HG03039 (cell line): ENCODE measurements at regions not wholly inside any gene's neighbourhood (a gene's known extent, or its start where the extent isn't known, plus 50 kb on each side); places are given as distances from the start of the nearest gene placed in this dataset.

Experiments used
- ATAC-seq: cut with Tn5 transposase; IDR thresholded peaks from one replicate; pipeline ENCODE4 v1.9.1; 2021; ENCODE audit warnings: mild to moderate bottlenecking, moderate library complexity; ENCODE audit not compliant: unreplicated experiment

DNA sequence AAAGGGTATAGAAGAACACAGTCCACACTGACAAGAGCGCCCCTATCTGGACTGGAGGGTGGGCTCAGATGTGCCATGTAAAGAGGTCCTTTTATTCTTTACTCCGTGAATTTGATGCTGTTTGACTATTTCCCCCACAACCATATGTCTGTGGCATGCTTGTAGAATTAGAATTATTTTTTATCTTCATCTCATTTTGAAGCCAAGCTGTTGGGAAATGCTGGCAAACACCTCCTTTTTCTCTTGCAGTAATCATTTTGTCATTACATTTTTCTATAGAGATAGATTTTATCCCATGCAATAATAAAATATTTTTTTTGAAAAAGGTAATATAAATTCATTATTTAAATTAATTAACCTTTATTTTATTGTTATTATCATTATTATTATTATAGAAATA is 926.6 kb upstream of the AUTS2 start:
- no peak for ATAC-seq

DNA sequence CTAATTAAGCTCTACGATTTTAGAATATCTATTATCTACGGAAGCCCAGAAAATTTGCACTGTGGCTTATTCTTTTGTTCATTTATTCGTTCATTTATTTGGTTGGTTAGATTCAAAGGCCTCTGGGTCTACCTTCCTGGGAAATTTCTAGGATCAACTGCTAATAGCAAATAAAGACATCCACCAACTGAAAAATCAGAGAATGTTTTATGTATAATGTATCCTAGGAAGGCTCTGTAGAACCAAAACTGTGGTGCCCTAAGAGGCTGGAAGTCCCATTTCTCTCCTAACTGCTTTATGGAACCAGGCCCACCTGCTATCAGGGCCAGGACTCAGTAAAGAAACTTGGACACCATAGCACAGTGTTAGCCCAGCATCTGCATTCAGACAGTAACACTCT is 923.4 kb upstream of the AUTS2 start:
- ATAC-seq, result no peak

DNA sequence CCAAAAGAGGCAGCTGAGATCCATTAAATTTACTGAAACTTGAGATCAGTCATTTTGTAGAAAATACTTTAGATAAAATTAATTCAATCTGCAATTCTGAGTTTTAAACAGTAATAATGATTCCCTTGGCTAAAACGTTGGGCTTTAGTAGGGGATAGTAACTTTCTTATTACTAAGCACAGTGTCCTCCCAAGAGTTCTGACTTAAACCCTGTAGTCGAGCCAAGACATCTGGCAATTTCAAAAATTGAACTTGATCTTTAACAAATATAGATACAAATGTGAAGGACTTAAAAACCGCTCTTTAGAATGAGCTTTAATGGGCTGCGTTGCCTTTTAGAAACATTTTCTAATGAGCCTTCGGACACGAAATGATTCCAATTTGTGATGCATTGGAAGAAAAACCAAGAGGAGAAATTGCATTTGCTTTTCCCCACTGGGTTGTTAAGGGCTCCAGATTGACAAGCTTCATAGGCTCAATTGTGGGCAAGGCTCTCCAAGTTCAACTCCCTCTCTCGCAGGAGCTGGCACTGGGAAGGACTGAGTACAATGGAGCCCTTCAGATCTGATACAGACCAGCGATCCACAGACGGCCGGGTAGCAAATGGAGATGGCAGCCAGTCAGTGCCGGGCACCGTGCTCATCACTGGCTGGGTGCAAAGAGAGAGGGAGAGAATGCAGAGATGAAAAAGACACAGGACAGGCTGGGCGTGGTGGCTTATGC is 921.3 kb upstream of the AUTS2 start:
- ATAC-seq, result no peak

DNA sequence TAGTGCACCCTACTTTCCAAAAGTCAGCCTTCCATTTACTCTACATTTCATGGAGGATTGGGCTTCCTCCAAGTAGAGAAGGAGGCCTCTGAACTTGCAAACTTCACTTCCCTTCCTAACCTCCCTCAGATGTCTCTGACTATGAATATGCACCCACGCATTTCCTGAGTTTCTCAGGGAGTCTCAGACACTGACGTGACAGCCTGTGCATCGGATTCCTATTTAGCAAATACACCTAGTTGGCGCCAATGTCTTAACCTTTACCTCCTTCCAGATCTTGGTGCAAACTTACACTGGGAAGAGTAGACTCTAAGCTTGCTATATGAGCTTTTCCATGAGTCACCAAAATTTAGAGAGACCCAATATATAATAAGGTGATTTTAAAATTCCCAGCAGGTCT is 920.1 kb upstream of the AUTS2 start:
- no peak for ATAC-seq

DNA sequence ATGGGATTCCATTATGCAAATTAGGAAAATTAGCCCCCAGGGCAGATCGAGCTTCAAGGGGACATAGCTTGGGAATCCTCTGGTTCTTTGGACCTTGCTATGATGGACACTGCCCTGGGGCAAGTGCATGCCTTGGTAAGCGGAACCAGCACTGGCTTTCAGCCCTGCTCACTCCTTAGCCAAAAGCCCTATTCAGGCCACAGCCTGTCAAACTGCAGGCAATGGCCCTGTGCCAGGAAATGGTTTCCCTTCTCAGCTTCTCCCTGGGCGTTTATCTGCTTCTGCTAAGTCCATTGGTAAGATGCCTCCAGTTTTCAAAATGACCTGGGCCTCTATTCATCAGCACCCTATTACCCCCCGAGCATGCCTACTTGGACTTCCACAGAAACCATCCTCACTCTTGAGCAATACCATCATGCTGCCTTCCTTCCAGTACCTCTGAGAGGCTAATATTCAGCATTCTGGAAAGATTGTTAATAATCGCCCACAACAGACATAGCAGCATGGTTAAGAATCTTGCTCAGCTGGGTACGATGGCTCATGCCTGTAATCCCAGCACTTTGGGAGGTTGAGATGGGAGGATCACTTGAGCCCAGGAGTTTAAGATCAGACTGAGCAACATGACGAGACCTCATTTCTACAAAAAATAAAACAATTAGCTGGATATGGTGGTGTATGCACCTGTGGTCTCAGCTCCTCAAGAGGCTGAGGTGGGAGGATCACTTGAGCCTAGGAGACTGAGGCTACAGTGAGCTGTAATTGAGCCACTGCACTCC is 918.6 kb upstream of the AUTS2 start:
- ATAC-seq, result no peak

DNA sequence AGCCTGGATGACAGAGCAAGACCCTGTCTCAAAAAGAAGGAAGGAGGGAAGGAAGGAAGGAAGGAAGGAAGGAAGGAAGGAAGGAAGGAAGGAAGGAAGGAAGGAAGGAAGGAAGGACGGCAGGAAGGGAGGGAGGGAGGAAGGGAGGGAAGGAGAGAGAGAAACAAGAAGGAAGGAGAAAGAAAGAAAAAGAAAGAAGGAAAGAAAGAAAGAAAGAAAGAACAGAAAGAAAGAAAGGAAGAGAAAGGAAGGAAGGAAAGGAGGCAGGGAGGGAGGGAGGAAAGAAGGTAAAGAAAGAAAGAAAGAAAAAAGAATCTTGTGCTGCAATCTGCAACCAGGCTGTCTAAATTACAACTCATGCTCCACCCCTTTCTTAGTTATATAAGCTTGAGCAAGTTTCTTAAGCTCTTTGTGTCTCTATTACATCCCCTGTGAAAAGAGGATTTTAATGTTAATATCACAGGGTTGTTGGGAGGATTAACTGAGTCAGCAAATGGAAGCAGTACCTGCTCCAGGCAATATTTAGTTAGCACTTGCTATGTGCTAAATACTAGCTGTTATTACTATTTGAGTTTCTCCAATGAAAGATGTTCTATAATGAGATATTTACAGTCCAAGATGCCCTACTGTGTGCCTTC is 917.9 kb upstream of the AUTS2 start:
- ATAC-seq, result no peak

DNA sequence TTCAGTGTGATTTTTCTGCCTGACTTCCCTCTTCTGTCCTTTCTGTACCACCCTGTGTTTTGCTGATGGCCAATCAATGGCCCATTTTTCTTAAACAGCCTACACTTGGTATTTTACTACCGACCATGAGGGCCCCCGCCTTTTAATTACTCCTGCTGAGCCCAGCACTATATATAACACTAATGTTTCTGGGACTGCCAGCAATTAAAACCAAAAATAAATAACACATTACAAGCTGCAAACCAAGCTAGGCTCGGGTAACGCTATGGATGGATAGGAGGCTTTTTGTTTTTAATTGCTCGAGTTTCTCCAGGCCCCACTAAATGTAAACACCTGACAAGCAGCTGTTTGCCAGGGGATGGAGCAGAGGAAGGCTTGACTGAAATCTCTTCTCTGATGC is 915.4 kb upstream of the AUTS2 start:
- ATAC-seq, result no peak

DNA sequence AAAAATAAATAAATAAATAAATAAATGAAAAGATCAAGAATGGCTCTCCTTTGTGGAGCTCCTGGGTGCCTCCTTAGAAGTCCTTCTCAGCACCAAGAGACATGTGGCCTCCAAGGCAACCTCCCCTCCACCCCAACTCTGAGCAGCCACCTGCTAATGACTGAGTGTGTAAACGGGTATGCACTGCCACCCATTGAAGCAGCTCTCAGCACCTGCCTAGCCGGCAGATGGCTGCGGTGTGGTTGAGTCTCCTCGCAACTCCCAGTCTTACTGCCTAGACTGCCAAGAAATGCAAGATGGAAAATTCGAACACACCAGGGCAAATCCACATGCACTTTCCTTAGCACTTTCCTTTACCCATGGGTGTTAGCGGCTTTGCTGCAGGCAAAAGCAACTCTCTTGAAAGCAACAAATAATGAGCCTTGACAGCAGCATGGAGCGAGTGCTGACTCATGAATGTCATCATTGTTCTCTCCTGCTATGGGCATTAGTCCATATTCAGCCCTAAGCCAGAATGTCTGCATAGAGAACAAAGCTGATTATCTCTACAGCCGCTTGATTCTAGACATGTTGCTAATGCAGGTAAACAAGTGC is 913.9 kb upstream of the AUTS2 start:
- ATAC-seq, result no peak

DNA sequence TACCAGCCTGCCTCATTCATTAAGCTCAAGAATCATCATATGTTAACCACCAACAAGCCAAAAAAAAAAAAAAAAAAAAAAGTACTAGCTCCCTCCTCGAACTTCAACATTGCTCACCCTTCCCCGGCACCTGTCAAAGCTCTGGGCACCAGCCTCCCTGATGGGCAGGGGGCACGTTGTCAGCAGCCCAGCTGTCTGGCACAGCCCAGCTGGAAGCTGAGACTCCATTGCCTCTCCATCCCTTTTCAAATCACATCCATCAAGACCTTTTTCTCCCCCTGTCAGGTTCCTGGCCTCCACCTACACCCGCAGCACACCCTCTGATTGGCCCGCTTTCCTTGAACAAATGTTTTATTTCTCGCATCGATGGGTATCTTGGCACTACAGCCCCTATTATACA is 913.3 kb upstream of the AUTS2 start:
- no peak for ATAC-seq

DNA sequence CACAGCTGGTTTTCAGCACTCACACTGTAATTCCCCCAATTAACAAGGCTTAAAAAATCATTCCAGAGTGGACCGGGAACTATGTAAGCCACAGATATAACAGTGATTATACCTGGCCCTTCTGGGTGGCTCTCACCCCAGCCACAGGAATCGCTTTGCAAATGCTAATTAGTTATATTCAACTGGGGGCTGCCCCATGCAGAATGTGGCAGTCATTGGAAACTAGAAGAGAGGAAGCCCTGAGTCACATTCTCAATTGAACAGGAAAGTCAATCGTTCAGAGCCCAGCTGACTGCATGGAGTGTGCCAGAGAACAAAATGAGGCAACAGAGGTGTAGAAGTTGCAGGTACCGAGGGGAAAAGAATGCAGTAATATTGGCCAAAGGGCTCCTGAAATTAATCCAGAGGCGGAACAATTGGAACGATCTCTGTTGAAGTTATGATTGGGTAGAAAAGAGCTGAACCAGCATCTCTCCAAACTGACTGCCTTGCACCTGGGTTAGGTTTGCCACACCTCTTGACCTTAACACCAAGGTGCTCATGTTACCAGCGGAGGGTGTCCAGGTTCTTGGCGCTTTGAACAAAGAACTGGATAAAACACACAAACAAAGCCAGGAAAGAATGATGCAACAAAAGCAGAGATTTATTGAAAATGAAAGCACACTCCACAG is 909.7 kb upstream of the AUTS2 start:
- ATAC-seq, result no peak

DNA sequence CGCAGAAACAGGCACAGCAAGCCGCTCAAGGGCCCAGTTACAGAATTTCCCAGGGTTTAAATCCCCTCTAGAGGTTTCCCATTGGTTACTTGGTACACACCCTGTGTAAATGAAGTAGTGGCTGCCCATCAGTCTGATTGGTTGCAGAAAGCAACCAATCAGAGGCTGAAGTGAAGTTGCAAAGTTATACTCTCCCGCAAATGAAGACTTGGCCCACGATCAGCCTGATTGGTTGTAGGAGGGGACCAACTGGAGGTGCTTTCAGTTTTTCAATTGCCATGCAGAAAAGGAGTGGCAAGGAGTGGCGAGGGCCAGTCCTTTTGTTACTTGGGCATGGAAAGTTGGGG is 909.2 kb upstream of the AUTS2 start:
- ATAC-seq, result no peak

DNA sequence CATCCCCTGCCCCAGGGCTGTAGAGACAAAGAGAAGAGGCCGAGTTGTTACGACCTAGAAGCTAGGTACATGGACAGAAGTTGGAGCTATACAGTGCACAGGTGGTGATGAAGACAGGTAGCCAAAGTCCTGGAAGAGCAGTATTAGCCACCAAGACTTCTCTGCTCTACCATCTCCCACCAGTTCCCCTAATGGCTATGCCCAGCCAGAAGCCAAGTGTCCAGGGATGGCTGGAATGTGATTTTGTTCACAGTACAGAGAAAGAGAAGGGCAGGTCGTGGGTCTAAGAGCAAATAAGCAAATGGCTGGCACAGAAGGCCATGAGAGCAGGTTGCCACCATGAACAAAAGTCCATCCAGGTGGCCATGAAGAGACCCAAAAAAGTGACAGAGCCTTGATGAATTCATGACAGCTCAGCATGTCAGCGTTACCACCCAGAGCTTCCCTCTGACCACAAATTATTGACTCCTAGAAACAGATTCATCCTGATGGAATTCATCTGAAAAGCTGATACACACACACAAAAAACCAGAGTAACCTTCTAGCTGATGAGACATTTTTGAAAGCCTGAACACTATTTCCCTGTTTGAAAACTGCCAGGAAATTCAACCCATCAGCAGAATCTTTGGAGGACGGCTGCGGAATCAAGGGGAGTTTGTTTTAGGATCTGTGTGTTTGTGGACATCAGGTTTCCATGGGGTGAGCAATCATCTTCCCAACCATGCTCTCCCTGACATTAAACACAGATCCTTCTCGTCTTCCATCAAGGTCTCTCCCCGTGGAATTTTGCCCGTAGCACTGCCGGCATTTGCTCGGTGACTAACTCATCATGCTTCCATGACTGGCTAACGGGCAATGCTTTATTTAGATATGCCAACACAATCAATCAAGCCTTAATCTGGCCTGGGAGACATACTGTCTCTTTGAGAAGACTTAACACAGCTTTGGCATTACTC is 906.7 kb upstream of the AUTS2 start:
- no peak for ATAC-seq

DNA sequence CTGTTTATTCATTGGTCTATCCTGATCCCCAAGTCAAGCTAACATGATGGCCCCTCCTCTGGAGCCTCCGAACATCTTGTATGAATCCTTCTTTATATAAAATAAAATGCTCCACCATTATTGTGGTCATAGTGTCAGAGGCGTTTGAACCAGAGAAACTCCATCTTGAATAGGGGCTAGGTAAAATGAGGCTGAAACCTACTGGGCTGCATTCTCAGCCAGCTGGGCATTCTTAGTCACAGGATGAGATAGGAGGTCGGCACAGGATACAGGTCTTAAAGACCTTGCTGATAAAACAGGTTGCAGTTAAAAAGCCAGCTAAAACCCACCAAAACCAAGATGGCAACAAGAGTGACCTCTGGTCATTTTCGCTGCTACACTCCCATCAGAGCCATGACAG is 905.8 kb upstream of the AUTS2 start:
- no peak for ATAC-seq

DNA sequence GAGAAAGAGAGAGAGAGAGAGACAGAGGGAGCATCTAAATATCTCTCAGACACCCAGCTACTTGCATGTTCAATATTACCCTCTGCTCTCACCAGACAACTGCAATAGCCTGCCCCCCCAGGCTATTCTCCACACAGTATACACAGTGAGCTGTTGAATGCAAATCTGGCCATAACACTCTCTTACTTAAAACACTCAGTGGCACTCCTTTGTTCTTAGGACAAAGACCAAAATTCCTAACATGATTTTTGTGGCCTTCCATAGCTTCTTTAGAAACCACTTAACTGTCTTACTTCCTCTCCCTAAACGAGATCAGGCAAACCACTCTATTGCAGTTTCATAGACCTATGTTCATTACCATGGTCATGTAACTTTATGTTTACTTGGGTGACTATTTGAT is 903.6 kb upstream of the AUTS2 start:
- no peak for ATAC-seq

DNA sequence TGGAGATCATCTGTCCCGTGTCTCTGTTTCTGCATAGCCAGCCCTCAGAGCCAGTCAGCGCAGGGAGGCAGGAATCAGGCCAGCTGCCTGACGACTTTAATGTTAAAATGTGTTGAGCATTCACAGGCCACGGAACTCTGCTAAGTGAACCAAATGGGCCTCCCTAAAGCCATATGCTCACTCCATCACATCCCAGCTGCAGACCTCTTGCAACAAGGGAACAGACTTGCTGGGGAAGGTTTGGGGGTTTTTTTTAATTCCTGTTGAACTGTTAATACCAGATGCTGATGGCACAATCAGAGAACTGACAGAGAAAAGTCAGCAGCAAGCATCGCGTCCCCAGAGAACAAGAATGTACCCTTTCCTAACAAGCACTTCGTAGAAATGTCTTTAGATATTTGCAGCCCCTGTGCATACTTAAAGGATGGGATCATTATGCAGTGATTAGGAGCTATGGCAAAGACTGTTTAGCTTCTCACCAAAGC is 900.4 kb upstream of the AUTS2 start:
- ATAC-seq, result no peak

DNA sequence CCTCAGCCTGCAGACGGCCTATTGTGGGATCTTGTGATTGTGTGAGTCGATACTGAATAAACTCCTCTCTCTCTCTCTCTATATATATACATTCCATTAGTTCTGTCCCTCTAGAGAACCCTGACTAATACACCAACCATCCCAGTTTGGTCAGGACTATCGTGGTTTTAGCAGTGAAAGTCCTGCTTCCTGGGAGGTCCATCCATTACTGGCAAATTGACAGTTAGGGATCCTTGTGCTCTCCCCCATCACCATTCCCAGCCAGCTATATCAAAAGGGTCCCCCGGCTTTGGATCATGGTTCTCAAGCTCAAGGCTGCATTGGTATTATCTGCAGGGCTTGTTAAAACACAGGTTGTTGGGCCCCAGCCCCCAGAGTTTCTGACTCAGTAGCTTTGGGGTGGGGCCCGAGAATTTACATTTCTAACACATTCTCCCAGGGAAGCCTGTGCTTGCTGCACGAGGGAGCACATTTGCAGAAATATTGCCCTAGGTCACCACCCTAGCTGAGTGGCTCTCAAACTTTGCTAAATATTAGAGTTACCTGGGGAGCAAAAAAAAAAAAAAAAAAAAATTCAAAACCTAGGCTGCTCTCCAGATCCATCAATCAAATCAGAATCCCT is 899.1 kb upstream of the AUTS2 start:
- ATAC-seq, result no peak

DNA sequence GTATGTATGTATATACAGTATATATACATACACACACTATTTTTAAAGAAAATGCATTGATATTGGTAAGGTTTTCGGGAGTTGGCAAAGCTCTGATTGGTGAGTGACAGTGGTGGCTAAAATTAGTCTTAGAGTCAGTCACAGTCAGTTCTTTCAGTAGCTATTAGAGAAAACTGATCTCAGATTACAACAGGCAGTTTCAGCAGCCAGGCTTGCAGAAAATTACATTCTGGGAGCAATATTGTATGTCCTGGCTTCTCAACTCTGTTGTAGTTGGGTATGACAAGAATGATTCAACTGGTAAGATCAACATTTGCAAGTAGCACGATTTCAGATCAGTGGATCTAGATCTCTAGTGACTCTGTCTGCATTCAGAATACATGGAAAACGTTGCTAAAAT is 897.9 kb upstream of the AUTS2 start:
- no peak for ATAC-seq

DNA sequence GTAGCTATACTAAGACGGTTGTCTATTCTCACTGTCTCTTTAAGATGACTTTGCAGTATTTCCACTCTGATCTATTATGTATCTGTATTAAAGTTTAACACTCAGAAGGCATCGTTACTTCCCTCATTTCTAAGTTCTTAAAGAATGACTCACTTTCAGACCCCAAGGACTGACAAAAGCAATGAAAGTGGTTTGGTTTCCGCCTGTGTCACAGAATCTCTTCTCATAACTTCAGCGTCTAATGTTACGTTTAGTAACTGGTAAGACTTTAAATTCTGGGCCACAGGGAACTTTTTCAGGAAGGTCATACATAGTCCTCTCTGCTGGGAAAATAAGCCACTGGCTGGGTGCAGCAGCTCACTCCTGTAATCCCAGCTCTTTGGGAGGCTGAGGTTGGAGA is 892.0 kb upstream of the AUTS2 start:
- no peak for ATAC-seq

DNA sequence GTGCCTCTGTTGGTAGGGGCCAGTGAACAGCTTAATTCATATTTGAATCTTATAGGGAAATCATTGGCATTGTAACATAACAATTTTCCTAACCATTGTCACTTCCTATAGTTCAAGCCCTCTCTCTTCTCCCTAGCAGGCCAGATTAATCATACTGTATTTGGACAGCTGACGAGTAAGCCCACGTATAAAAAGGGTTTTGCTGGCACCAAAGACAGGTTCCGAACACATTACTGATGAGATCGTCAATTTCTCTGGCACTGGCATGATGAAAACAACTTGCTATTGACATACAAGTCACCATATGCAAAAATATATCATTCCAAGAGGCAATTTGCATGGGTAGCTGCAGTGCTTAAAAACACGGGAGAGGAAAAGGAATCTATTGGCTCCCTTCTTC is 891.1 kb upstream of the AUTS2 start:
- ATAC-seq, result no peak

DNA sequence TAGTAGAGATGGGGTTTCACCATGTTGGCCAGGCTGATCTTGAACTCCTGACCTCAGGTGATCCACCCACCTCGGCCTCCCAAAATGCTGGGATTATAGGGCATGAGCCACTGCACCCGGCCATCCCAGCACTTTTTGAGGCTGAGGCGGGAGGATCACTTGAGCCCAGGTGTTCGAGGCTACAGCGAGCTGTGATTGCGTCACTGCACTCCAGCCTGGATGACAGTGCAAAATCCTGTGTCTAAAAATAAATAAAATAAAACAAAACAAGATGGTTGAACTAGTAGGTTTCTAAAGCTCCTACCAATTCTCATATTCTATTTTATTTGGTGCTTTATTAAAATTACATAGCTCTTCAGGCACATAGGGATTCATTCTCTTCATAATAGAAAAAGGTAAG is 890.3 kb upstream of the AUTS2 start:
- no peak for ATAC-seq
